Stimulated activated naive B cell treated with anti-CD40 and anti-IgM and Interleukin-4, amounts not matched to agents 10 μg/mL and 1 μg/mL and 100 μg/mL, for 72 hours (primary cell): ENCODE measurements at regions not wholly inside any gene's neighbourhood (a gene's known extent, or its start where the extent isn't known, plus 50 kb on each side); places are given as distances from the start of the nearest gene placed in this dataset.
A peak's percentile ranks its signal among the peaks of the same experiment; 100 is the strongest.

Experiments used
- ATAC-seq, 2 donors: fragments of 150-1000 bp; cut with Tn5 transposase; replicated peaks; 2 replicates each; pipeline ENCODE4 v1.10.0; 2021; ENCODE audit warnings: moderate library complexity in 1 of 2
- DNase-seq: peaks from one replicate; pipeline ENCODE4 v3.0.0; 2021
- H3K27ac Mint-ChIP-seq: one replicate; pipeline ENCODE4 v1.8.0; 2022; ENCODE audit warnings: mild to moderate bottlenecking, mixed read lengths
- H3K27me3 Mint-ChIP-seq, 2 donors: one replicate each; pipeline ENCODE4 v1.8.0; 2022; ENCODE audit warnings: mixed read lengths in 2 of 2
- H3K36me3 Mint-ChIP-seq, 2 donors: one replicate each; pipeline ENCODE4 v1.8.0; 2022; ENCODE audit warnings: mixed read lengths in 2 of 2, mild to moderate bottlenecking in 1 of 2
- H3K4me1 Mint-ChIP-seq, 2 donors: one replicate each; pipeline ENCODE4 v1.8.0; 2022; ENCODE audit warnings: mixed read lengths in 2 of 2, mild to moderate bottlenecking in 1 of 2
- H3K4me3 Mint-ChIP-seq, 2 donors: one replicate each; pipeline ENCODE4 v1.8.0; 2022; ENCODE audit warnings: mild to moderate bottlenecking in 2 of 2, mixed read lengths in 2 of 2, moderate library complexity in 1 of 2
- H3K9me3 Mint-ChIP-seq, 2 donors: one replicate each; pipeline ENCODE4 v1.8.0; 2022; ENCODE audit warnings: mixed read lengths in 2 of 2, mild to moderate bottlenecking in 1 of 2

DNA sequence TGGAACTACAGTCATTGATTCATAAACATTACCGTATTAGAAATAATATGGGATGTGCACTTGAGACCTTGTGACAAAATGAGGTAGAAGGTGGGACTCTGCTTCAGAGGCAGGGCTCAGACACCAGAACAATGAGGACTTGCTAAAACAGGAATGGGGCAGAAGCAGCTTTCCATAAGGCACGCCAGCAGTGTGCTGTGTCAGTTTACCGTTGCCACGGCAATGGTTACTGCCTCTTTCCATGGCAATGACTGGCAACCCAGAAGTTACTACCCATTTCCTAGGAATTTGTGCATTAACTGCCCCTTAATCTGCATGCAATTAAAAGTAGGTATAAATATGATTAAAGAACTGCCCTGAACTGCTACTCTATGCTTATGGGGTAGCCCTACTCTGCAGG is 169.0 kb downstream of the CHRM3 start:
- DNase-seq (no peak), ATAC-seq (no peak)
- Mint-ChIP-seq H3K36me3 (no peaks in the 10 kb centered on the region), H3K27me3 (no peaks in the 10 kb centered on the region), H3K27ac (no peak overlapping the region), H3K9me3 (no peaks in the 10 kb centered on the region), H3K4me1 (peaks cover 3 to 10% of the 10 kb centered on the region in 2 donors), H3K4me3 (no peak overlapping the region)

DNA sequence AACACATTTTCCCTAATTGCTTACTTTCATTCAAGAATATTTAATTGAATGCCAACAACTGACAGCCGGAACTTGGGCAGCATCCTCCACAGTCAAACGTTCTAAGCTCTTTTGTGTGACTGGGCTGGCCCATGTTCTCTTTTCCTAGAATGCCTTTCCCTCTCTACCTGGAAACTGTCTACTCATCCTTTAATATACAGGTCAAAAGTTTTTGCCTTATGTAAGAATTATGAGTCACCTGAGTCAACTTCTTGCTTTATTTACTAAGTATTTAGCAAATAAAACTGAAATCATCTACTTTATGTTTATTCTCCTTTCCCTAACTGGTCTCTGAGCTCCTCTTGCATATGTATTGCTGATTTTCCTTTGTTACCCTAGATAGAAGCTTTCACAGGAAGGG is 172.2 kb downstream of the CHRM3 start:
- Mint-ChIP-seq H3K4me1 (peaks cover 3 to 10% of the 10 kb centered on the region in 2 donors), H3K9me3 (no peaks in the 10 kb centered on the region), H3K4me3 (no peak overlapping the region), H3K27me3 (no peaks in the 10 kb centered on the region), H3K36me3 (no peaks in the 10 kb centered on the region), H3K27ac (no peak overlapping the region)
- no peak for ATAC-seq
- DNase-seq, result no peak

DNA sequence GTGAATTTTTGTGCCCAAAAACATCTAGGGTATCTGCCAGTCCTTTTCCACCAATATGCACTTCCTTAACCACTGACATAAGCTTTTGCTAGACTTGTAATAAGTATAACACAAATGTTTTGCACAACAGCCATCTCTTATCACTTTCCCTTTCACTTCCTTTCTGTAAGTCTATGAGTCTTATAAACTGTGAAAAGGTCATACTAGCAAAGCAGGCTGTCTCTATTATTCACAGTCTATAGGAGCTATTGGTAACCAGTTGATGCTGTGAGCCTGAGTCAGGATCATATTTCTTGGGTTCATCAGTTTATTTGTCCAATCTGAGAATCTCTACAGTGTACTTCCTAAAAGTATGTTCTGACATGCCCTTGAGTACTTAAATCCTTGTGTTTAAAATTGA is 172.6 kb downstream of the CHRM3 start:
- Mint-ChIP-seq H3K27me3 (no peaks in the 10 kb centered on the region), H3K4me3 (no peak overlapping the region), H3K9me3 (no peaks in the 10 kb centered on the region), H3K36me3 (no peaks in the 10 kb centered on the region), H3K27ac (no peak overlapping the region), H3K4me1 (peaks cover 3 to 10% of the 10 kb centered on the region in 2 donors)
- no peak for DNase-seq
- peak; percentile 55 to 60 for ATAC-seq

DNA sequence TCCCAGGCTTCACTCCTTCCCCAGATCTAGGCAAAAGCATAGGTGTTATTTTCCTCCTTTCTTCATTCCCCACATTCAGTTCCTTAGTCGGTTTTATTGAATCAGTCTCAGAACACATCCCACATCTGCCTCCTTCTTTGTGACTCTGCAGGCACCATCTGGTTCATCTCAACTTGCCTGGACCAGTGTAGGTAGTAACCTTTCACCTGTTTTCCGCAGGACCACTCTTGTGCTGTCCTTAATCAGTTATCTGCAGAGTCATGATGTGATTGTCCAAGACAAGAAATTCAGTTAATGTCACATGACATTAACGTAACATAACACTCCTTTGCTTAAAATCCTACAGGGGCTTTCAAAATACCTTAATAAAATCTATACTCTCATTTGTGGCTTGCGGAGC is 174.6 kb downstream of the CHRM3 start:
- no peaks in the 10 kb centered on the region for H3K36me3 Mint-ChIP-seq
- no peak overlapping the region for H3K4me3 Mint-ChIP-seq
- H3K4me1 Mint-ChIP-seq, result peaks cover 3 to 10% of the 10 kb centered on the region in 2 donors
- no peaks in the 10 kb centered on the region for H3K9me3 Mint-ChIP-seq
- DNase-seq, result no peak
- H3K27me3 Mint-ChIP-seq, result no peaks in the 10 kb centered on the region
- no peak for ATAC-seq
- H3K27ac Mint-ChIP-seq, result no peak overlapping the region

DNA sequence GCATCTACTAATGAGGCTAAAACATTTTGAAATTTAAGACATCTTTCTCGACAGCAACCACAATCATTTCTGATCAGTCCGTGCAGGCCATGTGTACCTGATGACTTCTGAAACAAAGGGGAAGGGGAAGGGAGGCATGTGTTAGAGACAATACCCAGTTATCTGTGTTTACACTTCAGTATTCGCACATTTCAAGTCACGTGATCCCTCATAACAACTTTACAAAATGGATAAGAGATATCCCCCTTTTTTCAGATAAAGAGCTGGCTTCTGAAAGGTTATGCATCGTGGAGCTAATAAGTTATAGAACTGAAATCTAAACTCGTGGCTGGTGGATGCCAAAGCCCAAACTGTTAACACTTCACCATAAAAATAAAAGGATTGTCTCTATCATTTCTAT is 175.7 kb downstream of the CHRM3 start:
- peaks cover 3 to 10% of the 10 kb centered on the region in 2 donors for H3K4me1 Mint-ChIP-seq
- DNase-seq (no peak), ATAC-seq (no peak)
- no peaks in the 10 kb centered on the region for H3K9me3 Mint-ChIP-seq
- H3K4me3 Mint-ChIP-seq, result no peak overlapping the region
- H3K27ac Mint-ChIP-seq, result no peak overlapping the region
- H3K27me3 Mint-ChIP-seq, result no peaks in the 10 kb centered on the region
- no peaks in the 10 kb centered on the region for H3K36me3 Mint-ChIP-seq

DNA sequence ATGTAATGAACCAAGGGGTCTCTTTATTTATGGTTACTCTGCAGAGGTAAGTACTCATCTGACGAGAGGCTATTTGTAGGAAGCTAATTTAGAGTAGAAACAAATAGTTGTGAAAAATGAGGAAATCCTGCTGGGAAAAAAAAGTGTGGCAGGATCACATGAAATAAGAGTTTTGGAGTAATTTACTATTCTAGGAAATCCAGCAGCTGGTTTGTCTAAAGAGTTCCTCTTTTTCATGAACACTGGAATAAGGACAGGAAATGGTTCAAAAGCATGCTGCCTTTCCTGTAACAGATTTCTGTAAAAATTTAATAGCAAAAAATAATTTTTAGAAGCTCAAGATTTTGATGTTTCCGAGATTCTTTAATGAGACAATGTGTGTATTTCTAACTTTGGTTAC is 177.3 kb downstream of the CHRM3 start:
- no peaks in the 10 kb centered on the region for H3K36me3 Mint-ChIP-seq
- no peak overlapping the region for H3K4me3 Mint-ChIP-seq
- ATAC-seq, result no peak
- no peaks in the 10 kb centered on the region for H3K27me3 Mint-ChIP-seq
- no peak for DNase-seq
- H3K27ac Mint-ChIP-seq, result no peak overlapping the region
- peaks cover 3 to 5% of the 10 kb centered on the region in 2 donors for H3K4me1 Mint-ChIP-seq
- H3K9me3 Mint-ChIP-seq, result peaks cover 0 to 2% of the 10 kb centered on the region in 2 donors

DNA sequence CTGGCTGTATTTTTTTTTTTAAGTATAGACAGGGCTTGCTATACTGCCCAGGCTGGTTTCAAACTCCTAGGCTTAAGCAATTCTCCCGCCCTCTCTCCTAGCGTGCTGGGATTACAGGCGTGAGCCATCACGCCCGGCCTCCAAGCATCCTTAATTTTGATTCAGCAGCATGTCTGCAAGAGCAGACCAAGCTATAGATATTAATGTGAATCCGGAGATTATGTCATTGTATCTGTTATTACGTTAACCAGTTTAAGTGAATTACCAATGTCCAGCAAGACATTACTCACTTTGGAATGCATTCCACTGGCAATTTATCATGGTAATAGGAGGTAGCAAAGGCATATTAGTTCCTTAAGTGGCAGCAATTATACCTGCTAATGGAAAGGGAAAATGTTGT is 179.7 kb downstream of the CHRM3 start:
- DNase-seq (no peak), ATAC-seq (no peak)
- Mint-ChIP-seq H3K9me3 (peaks cover 0 to 2% of the 10 kb centered on the region in 2 donors), H3K27me3 (no peaks in the 10 kb centered on the region), H3K4me3 (no peak overlapping the region), H3K27ac (no peak overlapping the region), H3K36me3 (no peaks in the 10 kb centered on the region), H3K4me1 (no peaks in the 10 kb centered on the region)

DNA sequence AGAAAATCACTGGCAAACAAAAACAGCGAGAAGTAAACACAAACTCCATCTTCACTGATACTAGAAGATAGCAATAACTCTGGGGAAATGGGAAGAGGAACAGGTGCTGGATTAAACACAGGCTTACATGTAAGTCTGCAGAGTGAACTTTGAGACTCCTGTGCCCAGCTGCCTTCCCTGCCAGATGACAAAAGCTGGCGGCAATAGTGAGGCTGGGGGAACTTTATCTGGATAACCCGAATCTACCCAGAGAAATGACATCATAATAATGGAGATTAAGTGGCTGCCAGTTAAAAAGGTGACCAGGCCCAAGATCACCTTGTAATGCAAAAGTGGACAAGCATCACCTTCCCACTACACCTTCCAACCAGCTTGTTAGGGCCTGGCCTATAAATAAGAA is 184.5 kb downstream of the CHRM3 start:
- ATAC-seq (no peak), DNase-seq (no peak)
- Mint-ChIP-seq H3K4me1 (no peaks in the 10 kb centered on the region), H3K27ac (no peak overlapping the region), H3K36me3 (no peaks in the 10 kb centered on the region), H3K27me3 (no peaks in the 10 kb centered on the region), H3K9me3 (peaks cover 0 to 2% of the 10 kb centered on the region in 2 donors), H3K4me3 (no peak overlapping the region)

DNA sequence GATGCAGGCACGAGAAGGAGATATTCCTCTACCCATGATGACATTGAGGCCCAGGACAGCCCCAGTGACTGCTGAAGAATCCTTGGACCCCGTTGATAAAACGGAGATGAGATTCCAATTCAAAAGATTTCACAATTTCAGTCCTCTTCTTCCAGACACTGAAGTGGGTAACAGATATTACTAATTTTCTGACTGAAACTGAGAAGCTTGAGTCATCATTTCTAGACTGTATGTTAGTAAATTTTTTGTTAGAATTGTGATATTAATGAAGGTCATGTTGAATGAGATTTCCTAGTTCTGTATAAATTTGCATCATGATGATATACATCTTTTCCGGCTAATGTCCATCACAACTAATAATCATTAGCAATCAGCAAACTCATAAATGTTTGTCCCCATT is 185.8 kb downstream of the CHRM3 start:
- no peak overlapping the region for H3K4me3 Mint-ChIP-seq
- DNase-seq, result no peak
- H3K27ac Mint-ChIP-seq, result no peak overlapping the region
- H3K4me1 Mint-ChIP-seq, result no peaks in the 10 kb centered on the region
- H3K9me3 Mint-ChIP-seq, result peaks cover 0 to 2% of the 10 kb centered on the region in 2 donors
- ATAC-seq, result no peak
- H3K36me3 Mint-ChIP-seq, result no peaks in the 10 kb centered on the region
- H3K27me3 Mint-ChIP-seq, result no peaks in the 10 kb centered on the region

DNA sequence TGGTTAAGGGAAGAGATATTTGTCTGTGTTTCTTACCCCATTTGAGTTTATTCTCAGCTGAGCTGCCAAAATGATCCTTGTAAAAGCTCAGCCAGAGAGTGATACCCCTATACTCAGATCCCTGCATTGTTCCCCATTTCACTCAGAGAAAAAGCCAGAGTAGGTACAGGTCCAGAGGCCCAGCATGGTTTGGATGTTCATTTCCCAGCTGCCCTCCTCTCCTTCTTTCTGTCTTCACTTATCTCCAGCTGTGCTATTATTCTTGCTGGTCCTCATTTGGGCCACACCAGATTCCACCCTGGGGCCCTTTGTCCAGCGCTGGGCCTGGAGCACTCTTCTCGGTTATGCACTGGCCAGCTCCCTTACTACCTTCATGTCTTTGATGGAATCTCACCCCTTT is 187.7 kb downstream of the CHRM3 start:
- Mint-ChIP-seq H3K4me1 (no peaks in the 10 kb centered on the region), H3K27ac (no peak overlapping the region), H3K36me3 (no peaks in the 10 kb centered on the region), H3K9me3 (no peaks in the 10 kb centered on the region), H3K4me3 (no peak overlapping the region), H3K27me3 (no peaks in the 10 kb centered on the region)
- DNase-seq, result no peak
- ATAC-seq, result no peak

DNA sequence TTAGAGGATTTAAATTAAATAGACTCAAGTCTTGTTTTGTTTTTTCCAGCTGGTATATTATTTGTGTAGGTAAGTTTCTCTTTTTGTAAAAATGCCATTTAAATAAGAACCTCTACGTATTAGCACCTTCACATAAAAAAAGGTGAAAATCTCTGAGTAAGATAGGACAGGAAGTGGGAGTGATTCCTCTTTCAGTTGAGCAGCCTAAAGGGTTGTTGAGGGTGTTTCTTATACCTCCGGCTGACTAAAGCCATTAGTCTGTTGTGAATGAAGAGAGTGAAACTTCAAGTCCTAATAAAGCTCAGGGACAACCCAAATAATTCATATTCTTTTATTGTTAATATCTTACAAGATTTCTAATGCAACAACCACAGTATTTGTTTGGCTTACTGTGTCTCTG is 188.7 kb downstream of the CHRM3 start:
- no peaks in the 10 kb centered on the region for H3K9me3 Mint-ChIP-seq
- H3K4me1 Mint-ChIP-seq, result no peaks in the 10 kb centered on the region
- no peaks in the 10 kb centered on the region for H3K27me3 Mint-ChIP-seq
- no peak overlapping the region for H3K27ac Mint-ChIP-seq
- no peaks in the 10 kb centered on the region for H3K36me3 Mint-ChIP-seq
- no peak for DNase-seq
- no peak for ATAC-seq
- H3K4me3 Mint-ChIP-seq, result no peak overlapping the region

DNA sequence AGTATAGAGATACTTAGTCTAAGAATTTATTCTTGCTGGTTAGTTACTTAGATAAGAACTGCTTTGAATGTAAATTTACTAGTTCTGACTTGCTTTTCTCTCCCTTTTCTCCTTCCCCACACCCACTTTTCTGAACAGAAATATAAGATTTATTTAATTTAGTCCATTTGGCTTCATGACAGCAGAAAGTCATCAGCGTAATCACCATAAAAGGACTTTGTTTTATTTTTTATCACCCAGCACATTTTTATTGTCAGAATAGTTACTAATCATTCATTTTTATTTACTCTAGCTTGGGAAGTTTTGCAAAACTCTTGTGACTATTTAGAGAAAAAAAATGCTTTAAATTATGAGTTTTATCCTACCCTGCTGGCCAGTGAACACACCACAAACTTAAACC is 197.2 kb downstream of the CHRM3 start:
- no peak overlapping the region for H3K27ac Mint-ChIP-seq
- H3K27me3 Mint-ChIP-seq, result no peaks in the 10 kb centered on the region
- peaks cover 2 to 6% of the 10 kb centered on the region in 2 donors for H3K4me1 Mint-ChIP-seq
- no peak overlapping the region for H3K4me3 Mint-ChIP-seq
- H3K9me3 Mint-ChIP-seq, result no peaks in the 10 kb centered on the region
- H3K36me3 Mint-ChIP-seq, result no peaks in the 10 kb centered on the region
- DNase-seq (no peak), ATAC-seq (no peak)

DNA sequence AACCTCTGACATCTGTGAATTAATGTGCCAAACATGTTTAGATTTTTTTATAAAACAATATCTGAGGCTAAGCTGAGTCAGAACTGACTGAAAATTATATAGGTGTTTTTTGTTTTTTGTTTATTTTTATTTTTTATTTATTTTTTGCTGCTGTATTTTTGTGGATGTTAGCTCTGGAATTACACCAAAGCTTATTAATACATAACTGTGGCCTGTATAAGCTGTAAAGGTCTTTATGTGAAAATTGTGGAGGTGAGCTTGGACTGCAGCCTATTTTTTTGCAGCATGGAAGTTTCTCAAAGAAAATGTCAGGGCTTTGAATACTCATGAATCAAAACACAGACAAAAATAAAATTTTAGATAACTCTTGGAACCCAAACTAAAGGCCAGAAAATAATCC is 199.8 kb downstream of the CHRM3 start:
- no peaks in the 10 kb centered on the region for H3K27me3 Mint-ChIP-seq
- no peaks in the 10 kb centered on the region for H3K36me3 Mint-ChIP-seq
- no peak for DNase-seq
- peaks cover 2 to 6% of the 10 kb centered on the region in 2 donors for H3K4me1 Mint-ChIP-seq
- ATAC-seq, result no peak
- H3K4me3 Mint-ChIP-seq, result no peak overlapping the region
- no peak overlapping the region for H3K27ac Mint-ChIP-seq
- H3K9me3 Mint-ChIP-seq, result no peaks in the 10 kb centered on the region

DNA sequence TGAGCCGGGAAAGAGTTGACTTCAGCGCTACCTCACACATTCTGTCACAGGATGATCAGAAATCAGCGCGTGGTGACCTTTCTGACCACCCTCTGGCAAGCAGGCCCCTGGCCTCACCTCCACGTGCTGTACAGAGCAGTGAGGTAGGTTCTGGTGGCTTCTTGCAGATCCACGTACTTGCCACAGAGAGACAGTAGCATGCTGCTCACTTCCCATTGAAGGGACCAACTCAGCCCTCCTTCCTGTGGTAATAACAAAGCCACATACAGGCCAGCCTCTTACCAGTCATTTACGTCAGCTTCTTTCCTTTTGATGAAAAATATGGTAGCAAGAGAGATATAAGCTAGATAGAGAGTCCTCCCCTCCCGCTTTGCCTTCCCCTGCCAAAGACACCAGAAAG is 200.7 kb downstream of the CHRM3 start:
- no peak overlapping the region for H3K27ac Mint-ChIP-seq
- ATAC-seq, result peak in 1 of 2 donors; percentile 29
- H3K36me3 Mint-ChIP-seq, result no peaks in the 10 kb centered on the region
- H3K9me3 Mint-ChIP-seq, result no peaks in the 10 kb centered on the region
- H3K4me3 Mint-ChIP-seq, result no peak overlapping the region
- DNase-seq, result no peak
- peaks cover 2 to 6% of the 10 kb centered on the region in 2 donors for H3K4me1 Mint-ChIP-seq
- no peaks in the 10 kb centered on the region for H3K27me3 Mint-ChIP-seq

DNA sequence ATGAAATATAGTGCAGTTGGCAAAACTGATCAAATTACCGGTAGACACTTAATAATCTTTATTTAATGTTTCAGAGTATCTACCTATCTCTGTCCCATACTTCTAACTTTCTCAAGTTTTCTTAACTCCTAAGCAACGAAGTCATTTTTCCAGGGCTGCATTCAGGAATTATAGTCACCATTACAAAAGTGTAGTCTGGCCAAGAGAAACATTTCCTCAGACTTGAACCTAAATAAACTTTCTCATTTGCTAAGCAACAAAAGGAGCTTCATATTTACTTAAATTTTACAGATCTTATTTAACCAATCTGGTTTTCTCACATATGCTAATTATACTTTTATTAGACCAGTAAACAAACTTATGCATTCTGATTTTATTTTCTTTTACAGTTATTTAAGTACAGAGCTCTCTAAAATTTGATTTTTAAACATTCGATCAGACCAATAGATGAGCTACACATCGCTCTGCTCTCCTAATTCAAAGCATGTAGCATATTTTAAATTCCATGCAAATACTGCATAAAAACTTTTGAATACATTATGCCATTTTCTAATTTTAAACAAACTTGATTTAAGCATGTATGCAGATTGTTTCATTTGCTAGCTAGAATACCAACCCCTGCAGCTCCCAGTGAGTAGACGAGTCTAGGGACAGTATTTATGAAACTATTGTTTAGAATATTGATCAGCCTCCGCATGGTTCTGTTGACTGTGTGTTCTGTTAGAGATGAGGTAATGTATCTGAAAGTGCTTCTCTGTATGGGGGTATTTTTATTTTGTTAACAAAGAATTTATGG is 201.4 kb downstream of the CHRM3 start:
- ATAC-seq, result no peak
- Mint-ChIP-seq H3K9me3 (peaks cover 0 to 2% of the 10 kb centered on the region in 2 donors), H3K27ac (no peak overlapping the region), H3K36me3 (no peaks in the 10 kb centered on the region), H3K27me3 (no peaks in the 10 kb centered on the region), H3K4me3 (no peak overlapping the region), H3K4me1 (peaks cover 2 to 6% of the 10 kb centered on the region in 2 donors)
- DNase-seq, result no peak
